Dermis blood vessel endothelial cell (primary cell): ENCODE measurements at regions not wholly inside any gene's neighbourhood (a gene's known extent, or its start where the extent isn't known, plus 50 kb on each side); places are given as distances from the start of the nearest gene placed in this dataset.
"Not testable (repeated sequence)": the region's sequence is repeated elsewhere in the genome, so short reads cannot be mapped to it uniquely, and the experiment has no call there.

Experiments
- DNase-seq: peaks from one replicate; pipeline ENCODE4 v3.0.0; 2010

DNA sequence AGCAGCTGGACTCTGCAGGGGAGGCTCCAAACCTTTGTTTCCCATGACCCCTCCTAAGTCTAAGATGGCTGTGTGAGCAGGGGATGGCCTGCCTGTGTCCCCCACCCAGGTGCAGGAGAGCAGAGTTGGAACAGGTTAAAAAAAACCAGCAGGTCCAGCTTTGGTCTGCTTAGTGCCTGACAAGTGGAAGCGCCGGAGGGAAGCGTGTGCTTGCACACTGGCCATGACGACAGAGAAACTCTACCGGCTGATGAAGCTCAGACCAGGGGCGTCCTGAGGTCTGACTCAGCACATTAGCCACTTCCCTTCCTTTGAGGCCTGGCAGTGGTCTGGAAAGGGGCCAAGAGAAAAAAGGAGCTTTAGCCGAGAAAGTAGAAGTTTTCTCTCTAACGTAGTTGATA, 280.1 kb downstream of the VRK1 start:
- DNase-seq: no peak

GRCh38 chr14:97077687-97078086, 280.5 kb downstream of the VRK1 start:
- no peak for DNase-seq

- DNase-seq: no peak
These were observed 283.8 kb downstream of the VRK1 start for GRCh38 chr14:97080991-97081390.

GRCh38 chr14:97095269-97095668, 298.1 kb downstream of the VRK1 start:
- no peak for DNase-seq

DNA sequence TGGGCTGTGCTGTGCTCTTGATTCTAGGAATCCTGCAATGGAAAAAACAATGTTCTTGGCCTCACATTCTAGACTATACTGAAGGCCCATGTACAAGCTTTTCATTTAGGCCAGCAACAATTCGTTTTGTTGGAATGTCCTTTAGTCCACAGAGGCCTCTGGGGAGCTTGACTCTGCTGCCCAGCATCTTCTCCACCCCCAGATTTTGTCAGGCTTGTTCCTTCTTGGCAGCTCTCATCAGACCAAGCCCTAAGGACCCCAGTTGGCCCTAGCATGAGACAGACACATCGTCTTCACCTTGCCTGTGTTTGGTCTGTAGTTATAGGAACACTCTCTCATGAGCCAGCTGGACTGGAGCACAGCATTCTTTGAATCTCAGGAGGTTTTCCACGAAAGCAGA, 300.1 kb downstream of the VRK1 start:
- no peak for DNase-seq

- DNase-seq: no peak
These were observed 303.1 kb downstream of the VRK1 start for GRCh38 chr14:97100306-97100705.

- DNase-seq: no peak
These were observed 304.4 kb downstream of the VRK1 start for GRCh38 chr14:97101561-97101960.

DNA sequence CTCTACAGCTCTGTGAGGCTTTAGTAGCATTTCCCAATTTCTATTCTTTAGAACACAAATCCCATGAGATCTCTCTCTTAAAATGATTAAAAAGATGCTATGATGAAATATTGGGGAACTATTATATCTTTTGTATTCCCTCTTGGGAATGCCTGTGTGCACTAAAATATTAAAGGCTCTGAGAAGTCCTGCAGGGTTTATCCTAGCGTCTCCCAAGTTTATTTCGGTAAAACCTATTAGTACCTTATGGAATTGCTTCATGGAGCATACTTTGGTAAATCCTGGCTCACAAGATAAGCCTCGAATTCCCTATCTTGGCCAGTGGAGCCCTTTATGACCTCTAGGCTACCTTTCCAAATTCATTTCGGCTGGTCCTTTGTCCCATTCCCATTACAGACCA, 306.8 kb downstream of the VRK1 start:
- DNase-seq: no peak

- no peak for DNase-seq
These were observed 309.0 kb downstream of the VRK1 start for GRCh38 chr14:97106166-97106565.

GRCh38 chr14:97106609-97107008, 309.4 kb downstream of the VRK1 start:
- no peak for DNase-seq

DNA sequence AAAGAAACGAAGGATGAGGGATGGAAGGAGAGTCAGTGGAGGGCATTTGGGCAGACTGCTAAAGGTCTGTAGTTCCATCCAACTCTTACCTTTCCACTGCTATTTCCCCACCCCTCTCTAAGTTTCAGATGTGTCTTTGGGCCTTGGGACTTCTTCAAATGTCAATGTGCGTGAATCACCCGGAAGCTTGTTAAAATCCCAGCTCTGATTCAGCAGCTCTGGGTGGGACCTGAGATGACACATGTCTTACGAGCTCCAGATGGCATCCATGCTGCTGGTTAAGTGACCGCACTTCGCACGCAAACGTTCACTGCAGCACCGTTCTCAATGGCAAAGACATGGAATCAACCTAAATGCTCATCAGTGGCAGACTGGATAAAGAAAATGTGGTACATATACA, 309.9 kb downstream of the VRK1 start:
- DNase-seq: no peak

DNA sequence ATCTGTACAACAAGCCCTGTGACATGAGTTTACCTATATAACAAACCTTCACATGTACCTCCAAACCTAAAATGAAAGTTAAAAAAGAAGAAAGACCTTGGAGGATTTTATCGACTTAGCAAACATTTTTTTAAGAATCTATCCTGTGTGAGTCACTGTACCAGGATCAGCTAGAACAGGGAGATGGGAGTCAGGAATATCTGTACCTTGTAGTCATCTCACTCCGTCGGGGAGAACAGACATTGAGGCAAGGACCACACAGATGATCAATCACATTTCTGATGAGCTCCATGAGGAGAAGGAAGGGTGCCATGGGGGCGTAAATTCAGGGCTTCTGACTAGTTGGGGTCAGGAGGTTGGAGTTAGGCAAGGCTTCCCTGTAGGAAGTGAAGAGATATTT, 310.6 kb downstream of the VRK1 start:
- DNase-seq: no peak

- no peak for DNase-seq
These were observed 312.1 kb downstream of the VRK1 start for GRCh38 chr14:97109234-97109633.

- DNase-seq: no peak
These were observed 316.2 kb downstream of the VRK1 start for GRCh38 chr14:97113339-97113738.

DNA sequence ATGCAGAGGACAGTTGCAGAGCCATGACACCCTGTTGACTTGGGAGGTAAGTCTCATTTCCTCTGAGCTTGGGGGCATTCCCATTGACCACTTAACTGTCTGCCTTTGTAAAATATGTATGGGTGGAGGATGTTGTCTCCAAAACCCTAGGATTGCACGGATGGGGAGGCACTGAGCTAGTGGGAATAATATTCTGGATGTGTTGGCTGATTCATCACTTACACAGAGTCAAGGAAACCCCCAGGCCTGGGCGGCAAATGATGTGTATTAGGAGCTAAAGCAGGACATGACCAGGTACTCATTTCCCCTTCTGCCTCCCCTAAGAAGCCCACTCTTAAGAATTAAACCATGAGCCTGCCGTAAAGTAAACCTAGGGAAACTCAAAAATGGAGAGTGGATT, 319.4 kb downstream of the VRK1 start:
- no peak for DNase-seq

DNA sequence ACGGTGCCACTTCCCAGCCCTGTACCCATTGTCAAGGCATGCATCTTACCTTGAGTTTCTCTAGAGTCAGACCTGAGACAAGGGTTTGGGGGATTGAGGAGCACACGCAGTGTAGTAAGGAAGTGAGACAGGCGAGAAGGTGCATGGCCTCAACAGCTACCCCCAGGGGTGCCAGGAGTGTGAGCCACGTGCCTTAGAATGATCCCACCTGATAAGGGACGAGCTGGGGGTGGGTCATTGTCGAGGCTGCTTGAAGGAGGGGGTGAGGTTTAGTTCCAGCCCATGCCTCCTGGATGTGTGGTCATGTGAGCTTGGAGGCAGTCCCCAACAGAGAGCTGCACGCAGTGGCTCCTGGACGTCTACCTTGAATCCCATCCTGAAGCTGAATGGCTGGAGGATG, 320.5 kb downstream of the VRK1 start:
- no peak for DNase-seq

DNA sequence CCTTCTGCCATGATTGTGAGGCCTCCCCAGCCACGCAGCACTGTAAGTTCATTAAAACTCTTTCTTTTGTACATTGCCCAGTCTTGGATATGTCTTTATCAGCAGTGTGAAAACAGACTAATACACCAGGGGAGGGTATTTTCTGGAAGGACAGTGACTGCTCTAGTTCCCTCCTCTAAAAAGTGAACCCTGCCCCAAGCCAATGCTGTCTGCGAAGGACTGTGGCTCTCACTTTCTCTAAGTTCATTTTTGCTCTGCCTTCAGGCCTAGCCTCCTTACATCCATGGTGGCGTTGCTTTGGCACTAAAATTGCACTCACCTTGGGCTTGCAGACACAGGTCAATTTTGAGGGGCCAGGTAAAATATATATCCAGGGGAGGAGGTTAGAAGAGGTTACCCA, 323.0 kb downstream of the VRK1 start:
- DNase-seq: no peak

- DNase-seq: no peak
These were observed 323.4 kb downstream of the VRK1 start for GRCh38 chr14:97120611-97121031.

DNA sequence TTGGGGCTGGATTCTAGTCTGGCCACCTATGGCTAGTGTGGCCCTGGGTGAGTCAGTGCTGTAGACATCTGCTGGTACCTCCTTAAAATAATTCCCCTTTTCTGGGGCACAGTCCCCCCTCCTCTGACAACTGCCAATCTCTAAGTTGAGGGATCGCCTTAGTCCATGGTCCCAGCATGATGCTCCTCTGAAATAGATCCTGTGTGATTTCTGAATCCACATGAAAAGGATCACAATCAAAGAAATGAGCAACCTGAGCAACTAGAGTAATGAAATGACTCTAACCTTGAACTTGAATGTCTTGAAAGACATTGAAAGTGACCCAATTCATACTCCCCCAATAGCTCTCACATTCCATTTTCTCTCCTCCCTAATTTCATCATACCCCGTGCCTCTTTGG, 332.5 kb downstream of the VRK1 start:
- no peak for DNase-seq

- not testable (repeated sequence) for DNase-seq
These were observed 338.7 kb downstream of the VRK1 start for GRCh38 chr14:97135847-97136246.

GRCh38 chr14:97137705-97138104, 340.5 kb downstream of the VRK1 start:
- DNase-seq: no peak

- no peak for DNase-seq
These were observed 341.6 kb downstream of the VRK1 start for GRCh38 chr14:97138801-97139200.

- DNase-seq: no peak
These were observed 345.8 kb downstream of the VRK1 start for GRCh38 chr14:97143011-97143410.

DNA sequence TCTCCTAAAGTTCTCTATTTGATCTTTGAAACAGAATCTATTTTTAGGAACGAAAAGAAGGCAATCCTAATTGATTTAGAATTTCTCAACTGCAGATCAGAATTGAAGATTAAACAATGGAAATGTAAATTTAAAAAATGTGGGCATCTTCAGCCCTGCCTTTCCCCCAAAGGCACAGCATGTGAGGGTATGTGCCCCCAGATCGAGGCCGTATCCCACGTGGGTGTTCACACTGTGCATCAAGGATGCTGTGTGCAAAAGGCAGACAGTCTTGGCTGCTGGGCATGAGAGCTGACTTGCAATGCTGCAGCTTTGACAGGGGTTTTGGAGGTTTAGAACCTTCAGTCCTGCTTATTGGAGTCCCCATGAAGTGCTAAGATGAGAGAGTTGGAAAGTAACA, 346.3 kb downstream of the VRK1 start:
- no peak for DNase-seq

GRCh38 chr14:97148021-97148420, 350.8 kb downstream of the VRK1 start:
- DNase-seq: not testable (repeated sequence)

- no peak for DNase-seq
These were observed 352.6 kb downstream of the VRK1 start for GRCh38 chr14:97149775-97150174.
